Caco-2 (cell line): ENCODE measurements at regions not wholly inside any gene's neighbourhood (a gene's known extent, or its start where the extent isn't known, plus 50 kb on each side); places are given as distances from the start of the nearest gene placed in this dataset.

Source experiments
- BruUV-seq: library from RNA; stranded (reverse); fragments of 400-500 nt; replicated peaks from 2 replicates; lab custom pipeline; 2021; lab: Mats Ljungman, UMichigan
- CTCF ChIA-PET: fragments of 300-600 bp; sonication (Branson Sonifier 250); formaldehyde crosslinking; loops from one replicate; lab custom pipeline; 2022; ENCODE audit warnings: antibody characterized with exemption; lab: Charles Lee
- POLR2A ChIA-PET: fragments of 300-600 bp; sonication (Branson Sonifier 250); formaldehyde crosslinking; loops from one replicate; lab custom pipeline; 2022; ENCODE audit warnings: antibody characterized with exemption; lab: Charles Lee
- DNase-seq, 2 experiments: peaks; one replicate each; pipeline versions ENCODE4 v3.0.0 to v3.0.0-alpha.2; 2020 to 2022
- H3K27me3 ChIP-seq: replicated peaks from 2 replicates; pipeline ENCODE4 v1.6.0; 2011; ENCODE audit warnings: low read length; ENCODE audit not compliant: control insufficient read depth, insufficient read depth
- H3K36me3 ChIP-seq: 2 replicates; pipeline ENCODE4 v1.5.1; 2011; ENCODE audit warnings: low read length; ENCODE audit not compliant: control insufficient read depth, insufficient read depth
- H3K4me1 ChIP-seq: fragments of 250-450 bp; sonication (Bioruptor Pico); 2 replicates; pipeline ENCODE4 v1.5.1; 2020; ENCODE audit warnings: mild to moderate bottlenecking
- H3K4me3 ChIP-seq: 2 replicates; pipeline ENCODE4 v1.5.1; 2011; ENCODE audit warnings: low read depth, mild to moderate bottlenecking, control low read depth, low read length
- H3K9me3 ChIP-seq: fragments of 250-450 bp; sonication (Bioruptor Pico); 2 replicates; pipeline ENCODE4 v1.5.1; 2020; ENCODE audit warnings: mild to moderate bottlenecking, moderate library complexity
- H3K27ac Mint-ChIP-seq: one replicate; pipeline ENCODE4 v1.8.0; 2022; ENCODE audit warnings: mixed read lengths; ENCODE audit not compliant: unreplicated experiment
- H3K27me3 Mint-ChIP-seq: one replicate; pipeline ENCODE4 v1.8.0; 2022; ENCODE audit warnings: mixed read lengths; ENCODE audit not compliant: insufficient read depth, unreplicated experiment
- H3K36me3 Mint-ChIP-seq: one replicate; pipeline ENCODE4 v1.8.0; 2022; ENCODE audit warnings: mild to moderate bottlenecking, mixed read lengths; ENCODE audit not compliant: insufficient read depth, unreplicated experiment
- H3K4me1 Mint-ChIP-seq: one replicate; pipeline ENCODE4 v1.8.0; 2022; ENCODE audit warnings: low read depth, mixed read lengths; ENCODE audit not compliant: unreplicated experiment
- H3K4me3 Mint-ChIP-seq: one replicate; pipeline ENCODE4 v1.8.0; 2022; ENCODE audit warnings: mild to moderate bottlenecking, moderate library complexity, mixed read lengths; ENCODE audit not compliant: unreplicated experiment
- H3K9me3 Mint-ChIP-seq: one replicate; pipeline ENCODE4 v1.8.0; 2022; ENCODE audit warnings: mixed read lengths; ENCODE audit not compliant: unreplicated experiment
- CTCF ChIP-seq, 2 experiments: fragments of 200-600 bp in 1 of 2; IDR thresholded peaks; 1 replicate in 1 of 2; 2 replicates in 1 of 2; pipeline versions ENCODE4 v1.5.1 to v1.8.0; 2011 to 2022; ENCODE audit warnings: antibody characterized with exemption in 1 of 2, control low read depth in 1 of 2, inconsistent platforms in 1 of 2, low read depth in 1 of 2, low read length in 1 of 2, mild to moderate bottlenecking in 1 of 2, moderate library complexity in 1 of 2; ENCODE audit not compliant: insufficient read depth in 1 of 2, severe bottlenecking in 1 of 2, unreplicated experiment in 1 of 2
- intact Hi-C: fragments of 100-400 bp; cut with micrococcal nuclease; formaldehyde crosslinking; loops from one replicate; pipeline ENCODE4 v1.10.0; 2022; ENCODE audit not compliant: unreplicated experiment

GRCh38 chr15:94745371-94745770 lies 514.0 kb downstream of the MCTP2 start:
- POLR2A ChIA-PET, result no interaction called here
- Mint-ChIP-seq H3K36me3 (no peaks in the 10 kb centered on the region), H3K27ac (peak overlapping the region; percentile 61)

GRCh38 chr15:94747510-94747909 lies 516.1 kb downstream of the MCTP2 start:
- Histone ChIP-seq H3K9me3 (no peaks in the 10 kb centered on the region), H3K27me3 (no peaks in the 10 kb centered on the region), H3K4me1 (peaks cover 11% of the 10 kb centered on the region), H3K36me3 (no peaks in the 10 kb centered on the region), H3K4me3 (no peak overlapping the region)
- intact Hi-C loops, result no loop called here
- H3K4me3 Mint-ChIP-seq, result no peak overlapping the region
- BruUV-seq, result no TSS peak
- no peak overlapping the region for H3K27ac Mint-ChIP-seq
- H3K27me3 Mint-ChIP-seq, result no peaks in the 10 kb centered on the region
- H3K9me3 Mint-ChIP-seq, result peaks cover 15% of the 10 kb centered on the region
- H3K36me3 Mint-ChIP-seq, result no peaks in the 10 kb centered on the region
- peaks cover 9% of the 10 kb centered on the region for H3K4me1 Mint-ChIP-seq
- no peak for DNase-seq
- POLR2A ChIA-PET, result no interaction called here
- no peak for TF ChIP-seq CTCF (IDR thresholded peaks at IDR 0.05; ENCODE audit: insufficient read depth in 1 of 2, low read depth in 1 of 2, low read length in 1 of 2, severe bottlenecking in 1 of 2, unreplicated experiment in 1 of 2)
- CTCF ChIA-PET, result no interaction called here

More at GRCh38 chr15:94745371-94745770, 514.0 kb downstream of the MCTP2 start:
- Histone ChIP-seq H3K9me3 (no peaks in the 10 kb centered on the region), H3K4me1 (peaks cover 11% of the 10 kb centered on the region), H3K4me3 (no peak overlapping the region), H3K27me3 (no peaks in the 10 kb centered on the region), H3K36me3 (no peaks in the 10 kb centered on the region)
- CTCF ChIA-PET, result no interaction called here
- H3K9me3 Mint-ChIP-seq, result no peaks in the 10 kb centered on the region
- peak overlapping the region; percentile 29 for H3K4me3 Mint-ChIP-seq
- DNase-seq, result peak in 1 of 2 experiments; percentile 18
- peaks cover 9% of the 10 kb centered on the region for H3K4me1 Mint-ChIP-seq
- no peak for TF ChIP-seq CTCF (IDR thresholded peaks at IDR 0.05; ENCODE audit: insufficient read depth in 1 of 2, low read depth in 1 of 2, low read length in 1 of 2, severe bottlenecking in 1 of 2, unreplicated experiment in 1 of 2)
- intact Hi-C loops, result no loop called here
- H3K27me3 Mint-ChIP-seq, result no peaks in the 10 kb centered on the region
- BruUV-seq, result no TSS peak

- Mint-ChIP-seq H3K27ac (no peak overlapping the region), H3K36me3 (no peaks in the 10 kb centered on the region), H3K4me3 (no peak overlapping the region), H3K27me3 (no peaks in the 10 kb centered on the region), H3K9me3 (peaks cover 17% of the 10 kb centered on the region), H3K4me1 (peaks cover 9% of the 10 kb centered on the region)
- Histone ChIP-seq H3K4me1 (peaks cover 11% of the 10 kb centered on the region), H3K4me3 (no peak overlapping the region), H3K36me3 (no peaks in the 10 kb centered on the region), H3K27me3 (no peaks in the 10 kb centered on the region), H3K9me3 (no peaks in the 10 kb centered on the region)
- BruUV-seq, result no TSS peak
- CTCF ChIA-PET, result no interaction called here
- no peak for DNase-seq
- POLR2A ChIA-PET, result no interaction called here
- no peak for TF ChIP-seq CTCF (IDR thresholded peaks at IDR 0.05; ENCODE audit: insufficient read depth in 1 of 2, low read depth in 1 of 2, low read length in 1 of 2, severe bottlenecking in 1 of 2, unreplicated experiment in 1 of 2)
- intact Hi-C loops, result no loop called here
These were observed 518.7 kb downstream of the MCTP2 start for GRCh38 chr15:94749811-94750617.
